MM.1S (cell line): ENCODE measurements at regions not wholly inside any gene's neighbourhood (a gene's known extent, or its start where the extent isn't known, plus 50 kb on each side); places are given as distances from the start of the nearest gene placed in this dataset.

Experiments used
- EZH2 ChIP-seq: fragments of 300-600 bp; sonication (generic); optimal IDR thresholded peaks from 2 replicates; pipeline ENCODE3; 2017; ENCODE audit warnings: low read depth, mild to moderate bottlenecking, antibody characterized with exemption, low read length, mixed read lengths
- EZH2phosphoT487 ChIP-seq: fragments of 300-600 bp; sonication (generic); IDR thresholded peaks from 2 replicates; pipeline ENCODE4 v1.6.1; 2018; ENCODE audit warnings: antibody characterized with exemption, low read length
- TF ChIP-seq, protein P1 (sequence below): fragments of 300-600 bp; sonication (generic); IDR thresholded peaks from 2 replicates; pipeline ENCODE4 v1.5.1; 2016; ENCODE audit warnings: antibody characterized with exemption, low read length, mixed read lengths

- TF ChIP-seq, protein P1, sequence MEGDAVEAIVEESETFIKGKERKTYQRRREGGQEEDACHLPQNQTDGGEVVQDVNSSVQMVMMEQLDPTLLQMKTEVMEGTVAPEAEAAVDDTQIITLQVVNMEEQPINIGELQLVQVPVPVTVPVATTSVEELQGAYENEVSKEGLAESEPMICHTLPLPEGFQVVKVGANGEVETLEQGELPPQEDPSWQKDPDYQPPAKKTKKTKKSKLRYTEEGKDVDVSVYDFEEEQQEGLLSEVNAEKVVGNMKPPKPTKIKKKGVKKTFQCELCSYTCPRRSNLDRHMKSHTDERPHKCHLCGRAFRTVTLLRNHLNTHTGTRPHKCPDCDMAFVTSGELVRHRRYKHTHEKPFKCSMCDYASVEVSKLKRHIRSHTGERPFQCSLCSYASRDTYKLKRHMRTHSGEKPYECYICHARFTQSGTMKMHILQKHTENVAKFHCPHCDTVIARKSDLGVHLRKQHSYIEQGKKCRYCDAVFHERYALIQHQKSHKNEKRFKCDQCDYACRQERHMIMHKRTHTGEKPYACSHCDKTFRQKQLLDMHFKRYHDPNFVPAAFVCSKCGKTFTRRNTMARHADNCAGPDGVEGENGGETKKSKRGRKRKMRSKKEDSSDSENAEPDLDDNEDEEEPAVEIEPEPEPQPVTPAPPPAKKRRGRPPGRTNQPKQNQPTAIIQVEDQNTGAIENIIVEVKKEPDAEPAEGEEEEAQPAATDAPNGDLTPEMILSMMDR: no peak
- no peak for TF ChIP-seq EZH2
- no peak for TF ChIP-seq EZH2phosphoT487
Measured at GRCh38 chr7:120171406-120171805, 101.6 kb upstream of the KCND2 start.
